Activated T-helper 2 cell treated with anti-CD3 and anti-CD28 coated beads, Interferon-gamma antibody, Interleukin-2, Interleukin-4, amounts not matched to agents 10 μg/mL and 5 μg/mL and 100 μg/mL, durations not matched to agents 14 hours and 24 hours and 36 hours (primary cell): ENCODE measurements at regions not wholly inside any gene's neighbourhood (a gene's known extent, or its start where the extent isn't known, plus 50 kb on each side); places are given as distances from the start of the nearest gene placed in this dataset.
"Not testable (repeated sequence)": the region's sequence is repeated elsewhere in the genome, so short reads cannot be mapped to it uniquely, and the experiment has no call there.

Experiments used
- DNase-seq: peaks from one replicate; pipeline ENCODE4 v3.0.0; 2021; ENCODE audit warnings: low spot score
- H3K27ac Mint-ChIP-seq: one replicate; pipeline ENCODE4 v1.8.0; 2021; ENCODE audit warnings: mixed read lengths
- H3K27me3 Mint-ChIP-seq: one replicate; pipeline ENCODE4 v1.8.0; 2021; ENCODE audit warnings: low read depth, mixed read lengths
- H3K36me3 Mint-ChIP-seq: one replicate; pipeline ENCODE4 v1.8.0; 2021; ENCODE audit warnings: low read depth, mixed read lengths
- H3K4me1 Mint-ChIP-seq: one replicate; pipeline ENCODE4 v1.8.0; 2021; ENCODE audit warnings: low read depth, mixed read lengths
- H3K4me3 Mint-ChIP-seq: one replicate; pipeline ENCODE4 v1.8.0; 2021; ENCODE audit warnings: low read depth, mild to moderate bottlenecking, moderate library complexity, mixed read lengths
- H3K9me3 Mint-ChIP-seq: one replicate; pipeline ENCODE4 v1.8.0; 2021; ENCODE audit warnings: mixed read lengths
- intact Hi-C: fragments of 100-400 bp; cut with micrococcal nuclease; formaldehyde crosslinking; loops from one replicate; pipeline ENCODE4 v1.15.1; 2023

DNA sequence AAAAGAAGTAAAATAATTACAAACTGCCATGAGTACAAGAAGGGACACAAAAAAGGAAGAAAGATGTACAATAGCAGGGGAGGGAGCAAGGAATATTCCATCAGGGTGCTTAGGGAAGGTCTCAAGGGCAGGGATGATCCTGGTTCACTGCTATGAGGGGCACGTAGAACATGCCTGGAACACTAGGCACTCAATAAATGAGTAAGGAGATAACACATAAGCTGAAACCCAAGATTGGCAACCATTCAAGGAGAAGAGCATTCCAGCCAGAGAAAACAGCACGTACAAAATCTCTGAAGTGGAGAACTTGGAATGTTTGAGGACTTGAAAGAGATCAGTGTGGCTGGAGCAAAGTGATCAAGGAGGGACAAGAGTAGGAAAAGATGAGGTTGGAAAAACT, 103.2 kb downstream of the FAM161A start:
- Mint-ChIP-seq H3K4me1 (no peaks in the 10 kb centered on the region), H3K4me3 (no peak overlapping the region), H3K36me3 (no peaks in the 10 kb centered on the region), H3K9me3 (peaks cover 9% of the 10 kb centered on the region), H3K27me3 (no peaks in the 10 kb centered on the region), H3K27ac (no peak overlapping the region)
- intact Hi-C loops: no loop called here
- DNase-seq: no peak

- H3K36me3 Mint-ChIP-seq: no peaks in the 10 kb centered on the region
- H3K4me1 Mint-ChIP-seq: no peaks in the 10 kb centered on the region
- H3K27ac Mint-ChIP-seq: no peak overlapping the region
- no peak overlapping the region for H3K4me3 Mint-ChIP-seq
- intact Hi-C loops: no loop called here
- no peak for DNase-seq
- no peaks in the 10 kb centered on the region for H3K27me3 Mint-ChIP-seq
- no peaks in the 10 kb centered on the region for H3K9me3 Mint-ChIP-seq
These were observed 110.9 kb downstream of the FAM161A start for GRCh38 chr2:61742955-61743354.

- Mint-ChIP-seq H3K4me3 (no peak overlapping the region), H3K9me3 (no peaks in the 10 kb centered on the region), H3K27me3 (no peaks in the 10 kb centered on the region), H3K36me3 (no peaks in the 10 kb centered on the region), H3K4me1 (no peaks in the 10 kb centered on the region), H3K27ac (no peak overlapping the region)
- intact Hi-C loops: no loop called here
- DNase-seq: no peak
These were observed 116.0 kb downstream of the FAM161A start for GRCh38 chr2:61737841-61738240.

- H3K27me3 Mint-ChIP-seq: no peaks in the 10 kb centered on the region
- no peak overlapping the region for H3K27ac Mint-ChIP-seq
- H3K4me1 Mint-ChIP-seq: no peaks in the 10 kb centered on the region
- no peaks in the 10 kb centered on the region for H3K36me3 Mint-ChIP-seq
- intact Hi-C loops: no loop called here
- DNase-seq: no peak
- no peak overlapping the region for H3K4me3 Mint-ChIP-seq
- H3K9me3 Mint-ChIP-seq: no peaks in the 10 kb centered on the region
These were observed 116.9 kb downstream of the FAM161A start for GRCh38 chr2:61736953-61737352.

DNA sequence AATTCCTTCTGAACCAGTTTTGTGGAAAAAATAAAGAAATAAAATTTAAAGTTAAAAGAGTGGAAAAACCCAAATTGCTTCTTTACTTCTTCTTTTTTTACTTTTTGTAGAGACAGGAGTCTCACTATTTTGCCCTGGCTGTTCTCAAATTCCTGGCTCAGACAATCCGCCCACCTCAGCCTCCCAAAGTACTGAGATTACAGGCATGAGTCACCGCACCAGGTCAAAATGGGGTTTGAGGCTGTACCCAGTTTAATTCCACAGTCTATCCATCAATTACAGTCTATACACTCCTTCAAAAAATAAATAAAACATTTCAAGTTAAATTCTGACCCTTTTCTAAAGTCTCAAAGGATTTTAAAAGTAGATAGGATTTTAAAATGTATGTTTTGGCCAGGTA, 120.3 kb downstream of the FAM161A start:
- no peak overlapping the region for H3K27ac Mint-ChIP-seq
- H3K4me1 Mint-ChIP-seq: no peaks in the 10 kb centered on the region
- no peak overlapping the region for H3K4me3 Mint-ChIP-seq
- peaks cover 2% of the 10 kb centered on the region for H3K27me3 Mint-ChIP-seq
- intact Hi-C loops: no loop called here
- no peaks in the 10 kb centered on the region for H3K36me3 Mint-ChIP-seq
- no peak for DNase-seq
- H3K9me3 Mint-ChIP-seq: no peaks in the 10 kb centered on the region

DNA sequence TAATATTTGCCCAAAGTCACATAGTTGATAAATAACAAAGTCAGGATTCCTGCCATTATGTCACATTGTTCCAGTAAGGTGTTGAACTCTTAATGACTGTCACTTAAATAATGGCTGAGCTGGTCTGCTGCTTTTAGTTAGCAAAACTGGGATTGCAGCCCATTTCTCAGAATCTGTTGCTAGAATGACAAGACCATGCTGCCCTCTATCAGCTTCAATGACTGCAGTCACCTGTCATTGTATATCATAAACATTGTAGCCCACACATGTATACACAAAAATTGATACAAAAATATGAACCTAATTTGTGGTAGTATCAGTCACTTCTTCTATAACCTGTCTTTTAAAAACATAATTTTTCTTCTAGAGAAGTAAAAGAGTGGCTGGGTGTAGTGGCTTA, 121.1 kb downstream of the FAM161A start:
- Mint-ChIP-seq H3K36me3 (no peaks in the 10 kb centered on the region), H3K9me3 (no peaks in the 10 kb centered on the region), H3K27me3 (peaks cover 6% of the 10 kb centered on the region), H3K4me3 (no peak overlapping the region), H3K27ac (no peak overlapping the region), H3K4me1 (peaks cover 3% of the 10 kb centered on the region)
- no peak for DNase-seq
- intact Hi-C loops: no loop called here

DNA sequence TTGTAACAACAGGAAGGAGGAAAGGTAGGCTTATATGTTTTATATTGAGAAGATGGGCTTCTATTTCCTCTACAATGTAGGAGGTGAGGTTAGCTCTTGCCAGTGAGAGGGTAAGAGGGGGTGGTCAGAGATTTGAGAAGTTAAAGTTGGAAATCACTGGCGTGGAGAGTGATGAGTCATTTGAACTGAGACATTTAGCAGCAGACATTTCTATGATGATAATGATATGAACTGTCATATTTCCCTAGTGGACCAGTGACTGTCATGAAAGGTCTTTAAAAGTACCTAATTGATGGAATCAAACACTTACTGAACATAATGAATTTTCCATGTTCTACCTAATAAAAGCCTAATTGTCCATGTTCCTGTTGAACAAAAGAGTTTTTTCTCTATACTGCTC, 126.1 kb downstream of the FAM161A start:
- peaks cover 12% of the 10 kb centered on the region for H3K4me1 Mint-ChIP-seq
- H3K27me3 Mint-ChIP-seq: peaks cover 8% of the 10 kb centered on the region
- H3K36me3 Mint-ChIP-seq: no peaks in the 10 kb centered on the region
- H3K27ac Mint-ChIP-seq: no peak overlapping the region
- intact Hi-C loops: loop anchor here (2.0 kb wide), 1 partner anchor 19 kb away; no protein-coding TSS in a partner anchor
- no peak overlapping the region for H3K4me3 Mint-ChIP-seq
- H3K9me3 Mint-ChIP-seq: peaks cover 13% of the 10 kb centered on the region
- DNase-seq: no peak

DNA sequence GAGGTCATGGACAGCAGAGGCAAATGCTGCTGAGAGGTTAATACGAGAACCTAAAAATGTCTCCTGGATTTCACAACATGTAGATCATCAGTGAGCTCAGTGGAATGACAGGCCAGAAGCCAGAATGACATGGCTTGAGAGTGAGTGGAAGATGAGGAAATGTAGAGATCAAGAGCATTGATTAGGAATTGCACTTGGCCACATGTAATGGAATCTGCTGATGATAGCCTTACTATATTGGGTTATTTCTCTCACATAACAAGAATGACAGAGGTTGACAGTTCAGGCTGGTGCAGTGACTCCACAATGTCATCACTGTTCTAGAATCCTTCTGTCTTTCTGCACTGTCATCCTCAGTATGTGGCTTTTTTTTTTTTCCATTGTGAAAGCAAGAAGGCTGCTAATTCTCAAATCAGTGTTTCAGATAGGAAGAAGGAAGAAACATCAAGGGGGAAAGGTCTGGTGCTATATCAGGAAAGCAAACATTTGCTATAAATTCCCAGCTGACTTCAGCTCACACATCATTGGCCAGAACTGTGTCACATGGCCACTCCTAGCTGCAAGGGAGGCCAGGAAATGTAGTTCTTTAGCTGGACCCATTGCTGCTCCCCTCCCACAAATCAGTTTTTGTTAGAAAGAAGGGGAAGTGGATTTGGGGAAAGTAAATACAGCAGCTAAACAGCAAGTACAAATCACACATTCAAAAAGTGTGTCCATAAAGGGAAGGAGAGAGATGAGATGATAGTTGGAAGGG, 127.2 kb downstream of the FAM161A start:
- DNase-seq: no peak
- Mint-ChIP-seq H3K27me3 (peaks cover 8% of the 10 kb centered on the region), H3K9me3 (peaks cover 13% of the 10 kb centered on the region), H3K4me3 (no peak overlapping the region), H3K36me3 (no peaks in the 10 kb centered on the region), H3K4me1 (peaks cover 12% of the 10 kb centered on the region), H3K27ac (no peak overlapping the region)
- intact Hi-C loops: loop anchor here (2.0 kb wide), 1 partner anchor 18 kb away; no protein-coding TSS in a partner anchor

DNA sequence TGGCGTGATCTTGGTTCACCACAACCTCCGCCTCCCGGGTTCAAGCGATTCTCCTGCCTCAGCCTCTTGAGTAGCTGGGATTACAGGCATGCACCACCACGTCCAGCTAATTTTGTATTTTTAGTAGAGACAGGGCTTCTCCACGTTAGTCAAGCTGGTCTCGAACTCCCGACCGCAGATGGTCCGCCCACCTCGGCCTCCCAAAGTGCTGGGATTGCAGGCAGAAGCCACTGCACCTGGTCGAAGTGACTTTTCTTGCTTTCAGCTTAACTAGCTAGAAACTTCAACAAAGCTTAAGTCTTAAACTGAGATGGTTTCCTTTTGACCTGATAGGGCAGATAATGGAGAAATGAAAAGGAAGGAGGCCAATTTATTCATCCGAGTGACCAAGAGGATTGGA, 130.5 kb downstream of the FAM161A start:
- DNase-seq, H3K27me3 Mint-ChIP-seq, intact Hi-C loops, H3K27ac Mint-ChIP-seq, H3K4me3 Mint-ChIP-seq, H3K36me3 Mint-ChIP-seq: not testable (repeated sequence)
- peaks cover 12% of the 10 kb centered on the region for H3K4me1 Mint-ChIP-seq
- peaks cover 13% of the 10 kb centered on the region for H3K9me3 Mint-ChIP-seq

- intact Hi-C loops: no loop called here
- no peaks in the 10 kb centered on the region for H3K36me3 Mint-ChIP-seq
- no peak overlapping the region for H3K27ac Mint-ChIP-seq
- peaks cover 2% of the 10 kb centered on the region for H3K27me3 Mint-ChIP-seq
- H3K9me3 Mint-ChIP-seq: peaks cover 13% of the 10 kb centered on the region
- H3K4me3 Mint-ChIP-seq: no peak overlapping the region
- no peak for DNase-seq
- H3K4me1 Mint-ChIP-seq: peaks cover 9% of the 10 kb centered on the region
These were observed 131.1 kb downstream of the FAM161A start for GRCh38 chr2:61722800-61723199.

GRCh38 chr2:61722318-61722717, 131.5 kb downstream of the FAM161A start:
- no peak overlapping the region for H3K27ac Mint-ChIP-seq
- no peaks in the 10 kb centered on the region for H3K27me3 Mint-ChIP-seq
- H3K9me3 Mint-ChIP-seq: peaks cover 13% of the 10 kb centered on the region
- no peaks in the 10 kb centered on the region for H3K36me3 Mint-ChIP-seq
- intact Hi-C loops: no loop called here
- no peak for DNase-seq
- H3K4me3 Mint-ChIP-seq: no peak overlapping the region
- peaks cover 5% of the 10 kb centered on the region for H3K4me1 Mint-ChIP-seq

GRCh38 chr2:61721382-61721781, 132.5 kb downstream of the FAM161A start:
- no peak for DNase-seq
- intact Hi-C loops: no loop called here
- H3K9me3 Mint-ChIP-seq: peaks cover 6% of the 10 kb centered on the region
- no peaks in the 10 kb centered on the region for H3K36me3 Mint-ChIP-seq
- no peak overlapping the region for H3K27ac Mint-ChIP-seq
- H3K27me3 Mint-ChIP-seq: no peaks in the 10 kb centered on the region
- H3K4me3 Mint-ChIP-seq: no peak overlapping the region
- H3K4me1 Mint-ChIP-seq: no peaks in the 10 kb centered on the region

GRCh38 chr2:61720911-61721310, 132.9 kb downstream of the FAM161A start:
- no peak overlapping the region for H3K4me3 Mint-ChIP-seq
- H3K9me3 Mint-ChIP-seq: peaks cover 1% of the 10 kb centered on the region
- no peaks in the 10 kb centered on the region for H3K27me3 Mint-ChIP-seq
- no peak overlapping the region for H3K27ac Mint-ChIP-seq
- H3K36me3 Mint-ChIP-seq: no peaks in the 10 kb centered on the region
- no peaks in the 10 kb centered on the region for H3K4me1 Mint-ChIP-seq
- no peak for DNase-seq
- intact Hi-C loops: no loop called here

DNA sequence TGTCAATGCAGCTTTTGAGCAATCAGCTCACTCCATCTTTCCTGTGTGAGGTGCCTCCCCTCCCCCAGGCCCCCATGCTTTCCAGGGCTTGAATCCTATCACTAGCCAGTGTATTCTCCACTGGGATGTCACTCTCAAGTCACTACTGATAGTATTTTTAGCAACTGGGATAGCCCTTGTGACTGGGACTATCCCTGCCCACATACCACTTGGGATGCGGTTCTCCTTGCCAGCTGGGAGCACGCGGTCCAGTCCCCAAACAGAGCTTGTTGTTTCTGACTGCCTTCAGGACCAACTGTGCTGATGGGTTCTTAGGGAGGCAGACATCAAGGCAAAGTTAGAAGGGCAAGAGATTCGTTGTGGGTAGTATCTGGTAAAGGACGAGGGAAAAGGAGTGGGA, 134.9 kb downstream of the FAM161A start:
- H3K36me3 Mint-ChIP-seq: no peaks in the 10 kb centered on the region
- H3K9me3 Mint-ChIP-seq: no peaks in the 10 kb centered on the region
- no peaks in the 10 kb centered on the region for H3K4me1 Mint-ChIP-seq
- no peak for DNase-seq
- intact Hi-C loops: no loop called here
- H3K27ac Mint-ChIP-seq: no peak overlapping the region
- H3K27me3 Mint-ChIP-seq: no peaks in the 10 kb centered on the region
- H3K4me3 Mint-ChIP-seq: no peak overlapping the region
